ENCODE measurements at regions not wholly inside any gene's neighbourhood (a gene's known extent, or its start where the extent isn't known, plus 50 kb on each side); places are given as distances from the start of the nearest gene placed in this dataset.

- Histone ChIP-seq H4K8ac (ENCODE audit: low read depth, low read length) (no peak overlapping the region), H2BK15ac (ENCODE audit: low read length) (no peak overlapping the region), H3K9ac (ENCODE audit: low read depth, low read length, poor library complexity) (no peak overlapping the region), H2BK5ac (ENCODE audit: low read length) (no peak overlapping the region), H4K91ac (ENCODE audit: low read depth, low read length, poor library complexity) (no peak overlapping the region), H3K18ac (ENCODE audit: low read length) (no peak overlapping the region), H3K4me3 (ENCODE audit: low read length in 2 of 2) (no peak overlapping the region), H3K27me3 (ENCODE audit: control insufficient read depth in 3 of 3, insufficient read depth in 3 of 3, low read depth in 1 of 3, low read length in 3 of 3) (no peaks in the 10 kb centered on the region), H3K27ac (replicated peaks; ENCODE audit: low read length) (no peak overlapping the region), H3K79me1 (ENCODE audit: low read depth, low read length) (no peaks in the 10 kb centered on the region), H2AFZ (ENCODE audit: low read length) (no peak overlapping the region), H3K36me3 (replicated peaks in 1 of 2; ENCODE audit: control insufficient read depth in 2 of 2, insufficient read depth in 2 of 2, low read length in 2 of 2) (no peaks in the 10 kb centered on the region), H3K4ac (ENCODE audit: low read length) (no peak overlapping the region), H3K4me2 (ENCODE audit: insufficient read depth, low read length, poor library complexity, severe bottlenecking) (no peak overlapping the region), H3K23ac (ENCODE audit: low read depth, low read length, poor library complexity) (no peak overlapping the region), H2BK12ac (ENCODE audit: low read length) (no peak overlapping the region), H3K14ac (ENCODE audit: low read length) (no peak overlapping the region), H3K9me3 (replicated peaks in 1 of 2; ENCODE audit: control insufficient read depth in 2 of 2, insufficient read depth in 1 of 2, low read depth in 1 of 2, low read length in 2 of 2) (peaks cover 0 to 3% of the 10 kb centered on the region in 2 donors), H2BK120ac (ENCODE audit: low read depth, low read length) (no peak overlapping the region), H3K4me1 (ENCODE audit: control insufficient read depth in 2 of 2, insufficient read depth in 1 of 2, low read depth in 1 of 2, low read length in 2 of 2) (no peaks in the 10 kb centered on the region), H2AK5ac (ENCODE audit: low read depth, low read length) (no peak overlapping the region)
- 100% methylated on average over 1 of the region's 9 CpGs; no CpG with 5 or more reads in 1 of the 2 donors for WGBS, 2 donors (ENCODE audit: extremely low coverage in 2 of 2, insufficient read length in 2 of 2, insufficient replicate concordance in 1 of 2)
- no peak for DNase-seq (ENCODE audit: low spot score)
Observed at GRCh38 chr20:60313191-60313590, 355.0 kb downstream of the CDH26 start.

DNA sequence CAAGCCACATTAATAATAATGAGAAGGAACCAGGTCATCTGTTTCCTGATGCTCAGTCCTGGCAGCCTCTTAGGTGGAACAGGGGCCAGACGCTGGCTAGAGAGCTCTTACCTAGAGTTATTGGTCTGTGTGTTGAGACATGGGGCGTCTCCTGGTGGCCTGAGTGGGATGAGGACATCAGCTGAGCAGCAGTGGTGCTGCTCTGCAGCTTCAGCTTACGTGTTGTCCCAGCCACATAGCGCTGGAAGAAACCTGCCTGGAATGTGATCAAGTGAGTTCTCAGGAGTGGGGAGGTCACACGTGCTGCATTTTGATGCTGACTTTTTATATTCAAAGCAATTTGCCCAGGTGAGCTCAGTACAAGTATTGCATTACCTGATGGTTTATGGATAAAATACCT lies 355.4 kb downstream of the CDH26 start:
- no peak overlapping the region for H2BK12ac ChIP-seq (ENCODE audit: low read length)
- H2AK5ac ChIP-seq (ENCODE audit: low read depth, low read length), result no peak overlapping the region
- no peaks in the 10 kb centered on the region for H3K79me1 ChIP-seq (ENCODE audit: low read depth, low read length)
- no peak overlapping the region for H2BK120ac ChIP-seq (ENCODE audit: low read depth, low read length)
- H3K4me2 ChIP-seq (ENCODE audit: insufficient read depth, low read length, poor library complexity, severe bottlenecking), result no peak overlapping the region
- no peak overlapping the region for H3K27ac ChIP-seq (replicated peaks; ENCODE audit: low read length)
- no peak overlapping the region for H4K91ac ChIP-seq (ENCODE audit: low read depth, low read length, poor library complexity)
- H2BK5ac ChIP-seq (ENCODE audit: low read length), result no peak overlapping the region
- no CpG with 5 or more reads among the region's 5 CpGs for WGBS, 2 donors (ENCODE audit: extremely low coverage in 2 of 2, insufficient read length in 2 of 2, insufficient replicate concordance in 1 of 2)
- no peaks in the 10 kb centered on the region for H3K4me1 ChIP-seq (ENCODE audit: control insufficient read depth in 2 of 2, insufficient read depth in 1 of 2, low read depth in 1 of 2, low read length in 2 of 2)
- H3K27me3 ChIP-seq (ENCODE audit: control insufficient read depth in 3 of 3, insufficient read depth in 3 of 3, low read depth in 1 of 3, low read length in 3 of 3), result no peaks in the 10 kb centered on the region
- H3K4me3 ChIP-seq (ENCODE audit: low read length in 2 of 2), result no peak overlapping the region
- H2AFZ ChIP-seq (ENCODE audit: low read length), result no peak overlapping the region
- H2BK15ac ChIP-seq (ENCODE audit: low read length), result no peak overlapping the region
- H4K8ac ChIP-seq (ENCODE audit: low read depth, low read length), result no peak overlapping the region
- no peak for DNase-seq (ENCODE audit: low spot score)
- no peak overlapping the region for H3K4ac ChIP-seq (ENCODE audit: low read length)
- peaks cover 0 to 3% of the 10 kb centered on the region in 2 donors for H3K9me3 ChIP-seq (replicated peaks in 1 of 2; ENCODE audit: control insufficient read depth in 2 of 2, insufficient read depth in 1 of 2, low read depth in 1 of 2, low read length in 2 of 2)
- no peak overlapping the region for H3K23ac ChIP-seq (ENCODE audit: low read depth, low read length, poor library complexity)
- no peak overlapping the region for H3K9ac ChIP-seq (ENCODE audit: low read depth, low read length, poor library complexity)
- no peaks in the 10 kb centered on the region for H3K36me3 ChIP-seq (replicated peaks in 1 of 2; ENCODE audit: control insufficient read depth in 2 of 2, insufficient read depth in 2 of 2, low read length in 2 of 2)
- H3K14ac ChIP-seq (ENCODE audit: low read length), result no peak overlapping the region
- H3K18ac ChIP-seq (ENCODE audit: low read length), result no peak overlapping the region

- Histone ChIP-seq H4K8ac (ENCODE audit: low read depth, low read length) (no peak overlapping the region), H2BK120ac (ENCODE audit: low read depth, low read length) (no peak overlapping the region), H3K9me3 (replicated peaks in 1 of 2; ENCODE audit: control insufficient read depth in 2 of 2, insufficient read depth in 1 of 2, low read depth in 1 of 2, low read length in 2 of 2) (peaks cover 0 to 3% of the 10 kb centered on the region in 2 donors), H3K18ac (ENCODE audit: low read length) (no peak overlapping the region), H2AFZ (ENCODE audit: low read length) (no peak overlapping the region), H2BK12ac (ENCODE audit: low read length) (no peak overlapping the region), H3K36me3 (replicated peaks in 1 of 2; ENCODE audit: control insufficient read depth in 2 of 2, insufficient read depth in 2 of 2, low read length in 2 of 2) (no peaks in the 10 kb centered on the region), H3K4ac (ENCODE audit: low read length) (no peak overlapping the region), H4K91ac (ENCODE audit: low read depth, low read length, poor library complexity) (no peak overlapping the region), H2AK5ac (ENCODE audit: low read depth, low read length) (no peak overlapping the region), H3K14ac (ENCODE audit: low read length) (no peak overlapping the region), H3K23ac (ENCODE audit: low read depth, low read length, poor library complexity) (no peak overlapping the region), H3K9ac (ENCODE audit: low read depth, low read length, poor library complexity) (no peak overlapping the region), H2BK15ac (ENCODE audit: low read length) (no peak overlapping the region), H3K27me3 (ENCODE audit: control insufficient read depth in 3 of 3, insufficient read depth in 3 of 3, low read depth in 1 of 3, low read length in 3 of 3) (no peaks in the 10 kb centered on the region), H3K4me1 (ENCODE audit: control insufficient read depth in 2 of 2, insufficient read depth in 1 of 2, low read depth in 1 of 2, low read length in 2 of 2) (peaks cover 0 to 3% of the 10 kb centered on the region in 2 donors), H3K79me1 (ENCODE audit: low read depth, low read length) (no peaks in the 10 kb centered on the region), H3K4me2 (ENCODE audit: insufficient read depth, low read length, poor library complexity, severe bottlenecking) (no peak overlapping the region), H2BK5ac (ENCODE audit: low read length) (no peak overlapping the region), H3K27ac (replicated peaks; ENCODE audit: low read length) (no peak overlapping the region), H3K4me3 (ENCODE audit: low read length in 2 of 2) (no peak overlapping the region)
- WGBS, 2 donors (ENCODE audit: extremely low coverage in 2 of 2, insufficient read length in 2 of 2, insufficient replicate concordance in 1 of 2), result 100% methylated on average over 1 of the region's 3 CpGs; no CpG with 5 or more reads in 1 of the 2 donors
- no peak for DNase-seq (ENCODE audit: low spot score)
Observed at GRCh38 chr20:60314727-60315126, 356.5 kb downstream of the CDH26 start.

GRCh38 chr20:60316476-60317158 lies 358.4 kb downstream of the CDH26 start:
- H3K4me2 ChIP-seq (ENCODE audit: insufficient read depth, low read length, poor library complexity, severe bottlenecking), result no peak overlapping the region

More at GRCh38 chr20:60316476-60317158, 358.4 kb downstream of the CDH26 start:
- no peak overlapping the region for H2BK120ac ChIP-seq (ENCODE audit: low read depth, low read length)
- H3K9me3 ChIP-seq (replicated peaks in 1 of 2; ENCODE audit: control insufficient read depth in 2 of 2, insufficient read depth in 1 of 2, low read depth in 1 of 2, low read length in 2 of 2), result peaks cover 0 to 3% of the 10 kb centered on the region in 2 donors
- H3K4ac ChIP-seq (ENCODE audit: low read length), result peak overlapping the region; percentile 23
- H3K23ac ChIP-seq (ENCODE audit: low read depth, low read length, poor library complexity), result no peak overlapping the region
- no peak overlapping the region for H2BK12ac ChIP-seq (ENCODE audit: low read length)
- H3K27me3 ChIP-seq (ENCODE audit: control insufficient read depth in 3 of 3, insufficient read depth in 3 of 3, low read depth in 1 of 3, low read length in 3 of 3), result no peaks in the 10 kb centered on the region
- no peaks in the 10 kb centered on the region for H3K79me1 ChIP-seq (ENCODE audit: low read depth, low read length)
- H2AK5ac ChIP-seq (ENCODE audit: low read depth, low read length), result no peak overlapping the region
- DNase-seq (ENCODE audit: low spot score), result no peak
- H4K91ac ChIP-seq (ENCODE audit: low read depth, low read length, poor library complexity), result no peak overlapping the region
- peaks cover 0 to 4% of the 10 kb centered on the region in 2 donors for H3K4me1 ChIP-seq (ENCODE audit: control insufficient read depth in 2 of 2, insufficient read depth in 1 of 2, low read depth in 1 of 2, low read length in 2 of 2)
- no CpG with 5 or more reads among the region's 7 CpGs for WGBS, 2 donors (ENCODE audit: extremely low coverage in 2 of 2, insufficient read length in 2 of 2, insufficient replicate concordance in 1 of 2)
- no peak overlapping the region for H3K27ac ChIP-seq (replicated peaks; ENCODE audit: low read length)
- no peak overlapping the region for H3K4me3 ChIP-seq (ENCODE audit: low read length in 2 of 2)
- no peak overlapping the region for H2BK15ac ChIP-seq (ENCODE audit: low read length)
- no peak overlapping the region for H4K8ac ChIP-seq (ENCODE audit: low read depth, low read length)
- no peak overlapping the region for H3K9ac ChIP-seq (ENCODE audit: low read depth, low read length, poor library complexity)
- no peak overlapping the region for H2BK5ac ChIP-seq (ENCODE audit: low read length)
- no peak overlapping the region for H2AFZ ChIP-seq (ENCODE audit: low read length)
- no peaks in the 10 kb centered on the region for H3K36me3 ChIP-seq (replicated peaks in 1 of 2; ENCODE audit: control insufficient read depth in 2 of 2, insufficient read depth in 2 of 2, low read length in 2 of 2)
- H3K18ac ChIP-seq (ENCODE audit: low read length), result no peak overlapping the region
- no peak overlapping the region for H3K14ac ChIP-seq (ENCODE audit: low read length)

Measured in neuronal stem cell (in vitro differentiated cells).